Parathyroid adenoma (tissue), 2 donors: ENCODE measurements at regions not wholly inside any gene's neighbourhood (a gene's known extent, or its start where the extent isn't known, plus 50 kb on each side); places are given as distances from the start of the nearest gene placed in this dataset.

Experiments
- H2AFZ ChIP-seq: fragments of 300-600 bp; sonication (generic); one replicate; pipeline ENCODE4 v1.7.0; 2017; ENCODE audit warnings: antibody characterized with exemption, mild to moderate bottlenecking
- H3K27ac ChIP-seq: fragments of 300-600 bp; sonication (generic); one replicate; pipeline ENCODE4 v1.7.0; 2017
- H3K27me3 ChIP-seq: fragments of 300-600 bp; sonication (generic); one replicate; pipeline ENCODE4 v1.7.0; 2017; ENCODE audit warnings: low read length; ENCODE audit not compliant: control insufficient read depth, insufficient read depth
- H3K36me3 ChIP-seq: fragments of 300-600 bp; sonication (generic); one replicate; pipeline ENCODE4 v1.7.0; 2017; ENCODE audit warnings: low read length; ENCODE audit not compliant: control insufficient read depth, insufficient read depth
- H3K4me1 ChIP-seq: fragments of 300-600 bp; sonication (generic); one replicate; pipeline ENCODE4 v1.7.0; 2017; ENCODE audit warnings: control low read depth
- H3K4me2 ChIP-seq: fragments of 300-600 bp; sonication (generic); one replicate; pipeline ENCODE4 v1.7.0; 2017; ENCODE audit warnings: low read length
- H3K4me3 ChIP-seq: fragments of 300-600 bp; sonication (generic); one replicate; pipeline ENCODE4 v1.7.0; 2017; ENCODE audit warnings: low read depth, low read length
- H3K79me2 ChIP-seq: fragments of 300-600 bp; sonication (generic); one replicate; pipeline ENCODE4 v1.7.0; 2017; ENCODE audit warnings: control low read depth
- H3K9ac ChIP-seq: fragments of 300-600 bp; sonication (generic); one replicate; pipeline ENCODE4 v1.7.0; 2017; ENCODE audit warnings: mild to moderate bottlenecking
- H3K9me3 ChIP-seq: fragments of 300-600 bp; sonication (generic); one replicate; pipeline ENCODE4 v1.7.0; 2017; ENCODE audit warnings: low read length; ENCODE audit not compliant: control insufficient read depth
- CTCF ChIP-seq: fragments of 300-600 bp; sonication (generic); IDR thresholded peaks from one replicate; pipeline ENCODE4 v1.7.0; 2017; ENCODE audit warnings: antibody characterized with exemption, mild to moderate bottlenecking
- donor health status: primary hyperparathyroidism.

- no peak for TF ChIP-seq CTCF
- Histone ChIP-seq H3K27me3 (no peaks in the 10 kb centered on the region), H3K36me3 (no peaks in the 10 kb centered on the region), H3K9me3 (no peaks in the 10 kb centered on the region), H3K9ac (no peak overlapping the region), H3K4me2 (no peak overlapping the region), H3K4me3 (no peak overlapping the region), H3K27ac (no peak overlapping the region), H3K4me1 (no peaks in the 10 kb centered on the region), H2AFZ (no peak overlapping the region), H3K79me2 (no peaks in the 10 kb centered on the region)
These were observed 54.7 kb upstream of the HTR2A start for GRCh38 chr13:46951516-46951915.

GRCh38 chr13:46949211-46949610, 52.4 kb upstream of the HTR2A start:
- TF ChIP-seq CTCF, result no peak
- no peaks in the 10 kb centered on the region for H3K27me3 ChIP-seq
- H3K36me3 ChIP-seq, result no peaks in the 10 kb centered on the region
- H3K79me2 ChIP-seq, result no peaks in the 10 kb centered on the region
- no peak overlapping the region for H3K4me3 ChIP-seq
- no peak overlapping the region for H3K4me2 ChIP-seq
- H3K9ac ChIP-seq, result no peak overlapping the region
- no peaks in the 10 kb centered on the region for H3K4me1 ChIP-seq
- H3K27ac ChIP-seq, result no peak overlapping the region
- H3K9me3 ChIP-seq, result no peaks in the 10 kb centered on the region
- H2AFZ ChIP-seq, result no peak overlapping the region

GRCh38 chr13:46948338-46948737, 51.5 kb upstream of the HTR2A start:
- no peaks in the 10 kb centered on the region for H3K36me3 ChIP-seq
- H3K4me3 ChIP-seq, result no peak overlapping the region

GRCh38 chr13:46947425-46948191, 50.8 kb upstream of the HTR2A start:
- Histone ChIP-seq H2AFZ (no peak overlapping the region), H3K9ac (no peak overlapping the region), H3K27ac (no peak overlapping the region), H3K4me2 (no peak overlapping the region), H3K4me1 (no peaks in the 10 kb centered on the region), H3K36me3 (no peaks in the 10 kb centered on the region), H3K4me3 (no peak overlapping the region), H3K79me2 (no peaks in the 10 kb centered on the region), H3K27me3 (no peaks in the 10 kb centered on the region), H3K9me3 (no peaks in the 10 kb centered on the region)
- TF ChIP-seq CTCF, result no peak

More at GRCh38 chr13:46948338-46948737, 51.5 kb upstream of the HTR2A start:
- no peaks in the 10 kb centered on the region for H3K27me3 ChIP-seq
- TF ChIP-seq CTCF, result no peak
- no peak overlapping the region for H3K27ac ChIP-seq
- no peaks in the 10 kb centered on the region for H3K9me3 ChIP-seq
- H3K4me1 ChIP-seq, result no peaks in the 10 kb centered on the region
- H2AFZ ChIP-seq, result no peak overlapping the region
- H3K4me2 ChIP-seq, result no peak overlapping the region
- no peak overlapping the region for H3K9ac ChIP-seq
- H3K79me2 ChIP-seq, result no peaks in the 10 kb centered on the region
